GM10266 (cell line): ENCODE measurements at regions not wholly inside any gene's neighbourhood (a gene's known extent, or its start where the extent isn't known, plus 50 kb on each side); places are given as distances from the start of the nearest gene placed in this dataset.
A peak's percentile ranks its signal among the peaks of the same experiment; 100 is the strongest.

ENCODE experiments used
- DNase-seq: peaks from one replicate; pipeline ENCODE4 v3.0.0; 2012; ENCODE audit errors: extremely low spot score
- TF ChIP-seq, protein P1 (sequence below): IDR thresholded peaks from 2 replicates; pipeline ENCODE4 v1.5.1; 2012; ENCODE audit warnings: mild to moderate bottlenecking, low read depth; ENCODE audit not compliant: control insufficient read depth, insufficient read depth; ENCODE audit errors: missing control alignments

DNA sequence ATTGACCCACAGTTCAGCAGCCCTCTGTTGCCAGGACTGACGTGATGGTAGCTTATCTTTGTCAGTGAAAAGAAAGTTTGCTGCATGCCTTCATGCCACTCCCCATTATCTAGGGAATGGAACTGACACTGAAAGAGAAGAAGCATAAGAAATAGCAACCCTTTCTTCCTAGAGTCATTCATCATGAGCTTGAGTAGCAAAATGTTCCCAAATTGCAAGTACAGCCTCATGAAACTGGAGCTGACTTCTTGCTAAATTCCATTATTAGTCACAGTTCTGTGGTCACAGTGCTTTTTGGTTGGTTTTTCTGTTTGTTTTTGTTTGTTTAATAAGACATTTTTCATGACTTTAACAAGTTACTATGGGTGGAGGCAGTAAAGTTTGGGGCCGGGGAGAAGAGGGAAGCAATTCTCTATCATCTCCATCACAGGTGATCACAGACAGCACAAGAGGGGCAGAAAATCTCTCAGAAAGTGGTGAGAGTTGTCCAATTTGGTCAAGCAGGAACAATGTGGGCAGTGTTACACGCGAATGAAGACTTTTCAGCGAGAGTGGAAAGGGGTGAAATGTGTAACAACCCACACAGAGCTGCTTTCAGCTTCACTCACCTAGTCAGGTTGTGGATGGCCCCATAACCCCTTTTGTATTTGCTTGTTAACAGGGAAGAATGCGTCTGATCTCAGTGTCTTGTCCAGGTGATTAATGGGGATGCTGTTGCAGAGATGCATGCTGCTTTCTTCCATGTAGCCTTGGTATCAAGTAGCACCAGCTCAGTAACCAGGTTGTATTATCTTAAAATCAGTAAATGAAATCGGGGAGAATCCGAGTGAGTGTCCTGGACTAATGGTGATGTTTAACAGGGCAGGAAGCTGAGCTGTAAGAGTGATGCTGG lies 440.4 kb downstream of the DMRT2 start:
- TF ChIP-seq, protein P1, sequence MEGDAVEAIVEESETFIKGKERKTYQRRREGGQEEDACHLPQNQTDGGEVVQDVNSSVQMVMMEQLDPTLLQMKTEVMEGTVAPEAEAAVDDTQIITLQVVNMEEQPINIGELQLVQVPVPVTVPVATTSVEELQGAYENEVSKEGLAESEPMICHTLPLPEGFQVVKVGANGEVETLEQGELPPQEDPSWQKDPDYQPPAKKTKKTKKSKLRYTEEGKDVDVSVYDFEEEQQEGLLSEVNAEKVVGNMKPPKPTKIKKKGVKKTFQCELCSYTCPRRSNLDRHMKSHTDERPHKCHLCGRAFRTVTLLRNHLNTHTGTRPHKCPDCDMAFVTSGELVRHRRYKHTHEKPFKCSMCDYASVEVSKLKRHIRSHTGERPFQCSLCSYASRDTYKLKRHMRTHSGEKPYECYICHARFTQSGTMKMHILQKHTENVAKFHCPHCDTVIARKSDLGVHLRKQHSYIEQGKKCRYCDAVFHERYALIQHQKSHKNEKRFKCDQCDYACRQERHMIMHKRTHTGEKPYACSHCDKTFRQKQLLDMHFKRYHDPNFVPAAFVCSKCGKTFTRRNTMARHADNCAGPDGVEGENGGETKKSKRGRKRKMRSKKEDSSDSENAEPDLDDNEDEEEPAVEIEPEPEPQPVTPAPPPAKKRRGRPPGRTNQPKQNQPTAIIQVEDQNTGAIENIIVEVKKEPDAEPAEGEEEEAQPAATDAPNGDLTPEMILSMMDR: no peak
- peak; percentile 31 for DNase-seq

DNA sequence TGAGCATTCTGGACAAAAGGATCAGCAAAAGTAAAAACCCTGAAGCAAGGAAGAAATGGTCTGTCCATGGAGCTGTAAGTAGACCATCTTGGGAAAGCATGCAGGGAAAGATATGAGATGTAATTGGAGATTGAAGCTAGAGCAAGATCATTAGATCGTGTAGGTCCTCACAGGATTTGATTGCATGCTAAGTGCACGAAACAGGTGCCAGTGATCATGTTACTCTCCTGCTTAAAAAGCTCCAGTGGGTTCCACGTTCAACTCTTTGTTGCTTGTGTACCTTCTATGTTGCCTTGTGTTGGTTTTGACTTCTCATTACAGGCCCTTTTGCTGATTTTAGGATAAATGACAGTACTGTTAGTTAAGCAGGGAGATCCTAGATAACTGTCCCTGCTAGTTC lies 442.0 kb downstream of the DMRT2 start:
- TF ChIP-seq, protein P1: no peak
- no peak for DNase-seq

DNA sequence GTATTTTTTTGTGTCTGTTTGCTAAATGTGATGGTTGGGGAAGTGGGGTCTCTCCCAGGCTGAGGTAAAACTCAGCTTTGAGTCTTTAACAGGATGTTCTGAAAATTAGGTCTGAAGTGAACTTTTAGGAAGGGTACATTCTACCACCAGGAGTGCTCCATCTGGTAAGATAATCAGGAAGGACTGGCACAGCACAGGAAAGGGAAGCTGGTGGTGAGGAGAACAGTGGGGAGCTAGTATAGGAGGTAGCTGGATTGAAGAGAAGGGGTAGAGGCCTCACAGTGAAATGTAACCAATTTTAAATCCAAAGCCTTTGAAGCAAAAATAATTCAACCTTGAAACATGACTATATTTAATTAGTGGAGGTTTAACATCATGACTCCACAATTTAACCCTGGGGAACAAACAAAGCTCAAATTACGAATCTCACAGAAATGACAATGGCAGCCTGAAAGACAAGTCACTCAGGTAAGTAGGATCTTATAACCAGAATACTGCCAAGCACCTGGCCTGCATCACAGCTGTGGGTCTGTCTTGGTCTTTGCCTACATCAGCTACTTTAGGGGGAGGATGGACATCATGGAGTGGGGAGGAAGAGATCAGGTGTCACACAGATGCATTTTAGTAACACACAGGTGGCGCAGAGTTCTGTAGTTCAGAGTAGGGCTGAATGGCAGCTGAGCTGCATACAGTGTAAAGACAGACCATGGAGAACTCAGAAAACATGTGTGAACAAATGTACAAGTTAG lies 445.3 kb downstream of the DMRT2 start:
- TF ChIP-seq, protein P1: no peak
- DNase-seq: no peak

DNA sequence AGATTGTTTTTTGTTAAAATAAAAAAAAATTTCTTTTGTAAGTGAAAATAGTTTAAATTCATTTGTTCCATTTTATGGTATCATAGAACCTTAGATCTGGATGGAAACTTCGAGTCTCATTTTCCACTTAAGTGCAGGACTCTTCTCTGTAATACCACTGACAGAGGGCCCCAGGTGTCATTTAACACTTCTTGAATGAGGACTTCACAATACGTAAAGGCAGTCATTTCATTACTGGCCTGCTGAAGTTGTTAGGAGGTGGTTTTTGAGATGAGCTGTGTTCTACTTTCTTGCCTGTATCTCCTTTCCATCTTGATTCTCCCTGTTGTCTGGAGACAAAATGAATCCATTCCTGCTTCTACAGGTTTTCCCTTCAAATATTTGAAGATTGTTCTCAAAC lies 455.3 kb downstream of the DMRT2 start:
- TF ChIP-seq, protein P1: no peak
- DNase-seq: peak; percentile 7

DNA sequence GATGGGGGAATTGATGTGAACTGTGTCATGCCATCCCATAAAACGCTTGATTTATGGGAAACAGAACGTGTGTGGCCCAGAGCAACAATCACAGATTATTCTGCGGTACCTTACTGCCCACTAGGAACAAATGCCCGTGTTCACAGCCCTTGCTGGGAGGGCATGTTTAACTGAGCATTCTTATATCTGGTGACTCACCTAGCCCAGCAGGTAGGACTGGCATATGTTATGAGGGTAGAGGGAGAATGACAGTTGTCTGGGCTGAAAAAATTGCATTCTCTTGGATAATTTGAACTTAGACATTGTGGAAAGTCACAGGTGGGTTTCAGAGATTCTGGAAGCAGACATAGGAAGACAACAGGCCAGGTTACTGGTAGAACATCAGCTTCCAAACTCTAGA lies 460.6 kb downstream of the DMRT2 start:
- no peak for DNase-seq
- TF ChIP-seq, protein P1: no peak

DNA sequence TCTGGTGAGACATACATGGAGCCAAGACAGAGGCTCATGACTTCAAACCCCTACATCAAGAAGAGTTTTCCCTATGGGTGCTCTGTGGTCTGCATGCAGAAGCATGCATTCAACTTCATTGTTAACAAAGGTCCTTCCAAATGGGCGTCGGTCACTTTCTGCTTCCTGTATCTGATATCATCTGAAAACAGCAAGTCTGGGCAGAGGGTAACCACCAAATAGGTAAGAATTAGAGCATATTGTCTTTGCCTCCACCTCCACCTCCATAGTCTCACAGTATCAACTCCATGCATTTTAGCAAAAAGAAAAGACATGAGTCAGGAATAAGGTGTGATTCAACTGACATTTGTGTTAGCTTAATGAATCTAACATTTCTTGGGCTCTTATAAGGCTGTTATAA lies 462.9 kb downstream of the DMRT2 start:
- TF ChIP-seq, protein P1: no peak
- no peak for DNase-seq

DNA sequence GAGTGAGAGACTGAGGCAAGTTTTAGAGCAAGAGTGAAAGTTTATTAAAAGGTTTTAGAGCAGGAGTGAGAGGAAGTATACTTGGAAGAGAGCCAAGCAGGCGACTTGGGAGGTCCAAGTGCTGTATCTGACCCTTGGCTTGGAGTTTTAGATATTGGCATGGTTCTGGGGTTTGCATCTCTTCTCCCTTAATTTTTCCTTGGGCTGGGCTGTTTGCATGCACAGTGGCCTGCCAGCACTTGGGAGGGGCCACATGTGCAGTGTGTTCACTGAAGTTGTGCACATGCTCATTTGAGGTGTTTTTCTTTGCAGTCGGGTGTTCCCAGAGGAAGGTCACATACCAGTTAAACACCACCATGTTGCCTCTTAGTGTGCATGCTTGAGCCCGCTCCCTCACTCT lies 464.1 kb downstream of the DMRT2 start:
- TF ChIP-seq, protein P1: no peak
- no peak for DNase-seq
